GM18867 (cell line): ENCODE measurements at regions not wholly inside any gene's neighbourhood (a gene's known extent, or its start where the extent isn't known, plus 50 kb on each side); places are given as distances from the start of the nearest gene placed in this dataset.

ENCODE experiments used
- ATAC-seq: cut with Tn5 transposase; IDR thresholded peaks from one replicate; pipeline ENCODE4 v1.9.1; 2021; ENCODE audit warnings: mild to moderate bottlenecking, moderate library complexity; ENCODE audit not compliant: unreplicated experiment

DNA sequence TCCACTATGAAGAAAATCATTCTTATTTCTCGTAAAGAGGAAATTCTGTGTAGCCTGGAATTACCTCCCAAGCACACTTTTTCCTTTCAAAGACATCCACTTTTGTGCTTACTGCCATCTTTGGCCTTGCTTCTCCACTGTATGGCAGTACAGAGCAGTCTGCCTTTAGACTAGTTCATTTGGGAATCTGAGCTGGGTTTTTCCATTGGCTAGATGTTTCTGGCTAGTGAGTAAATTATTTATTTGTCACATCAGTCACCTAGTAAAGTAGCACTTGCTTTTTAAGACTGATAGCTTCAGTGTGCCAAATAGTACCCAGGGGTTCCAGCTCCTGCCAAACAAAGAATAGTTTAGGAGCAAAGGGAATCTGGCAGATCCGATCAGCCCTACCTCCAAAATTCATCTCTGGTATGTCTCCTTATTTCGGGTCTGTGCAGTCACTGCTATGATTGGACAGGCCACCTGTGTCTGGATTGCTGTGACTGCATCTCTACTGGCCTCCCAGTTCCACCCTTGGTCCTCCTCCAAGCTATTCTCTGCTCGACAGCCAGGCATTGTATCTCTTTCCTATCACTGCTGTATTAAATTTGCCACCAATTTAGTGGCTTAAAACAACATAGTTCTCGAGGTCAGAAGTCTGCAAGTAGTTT lies 97.6 kb downstream of the NUDT12 start:
- no peak for ATAC-seq

DNA sequence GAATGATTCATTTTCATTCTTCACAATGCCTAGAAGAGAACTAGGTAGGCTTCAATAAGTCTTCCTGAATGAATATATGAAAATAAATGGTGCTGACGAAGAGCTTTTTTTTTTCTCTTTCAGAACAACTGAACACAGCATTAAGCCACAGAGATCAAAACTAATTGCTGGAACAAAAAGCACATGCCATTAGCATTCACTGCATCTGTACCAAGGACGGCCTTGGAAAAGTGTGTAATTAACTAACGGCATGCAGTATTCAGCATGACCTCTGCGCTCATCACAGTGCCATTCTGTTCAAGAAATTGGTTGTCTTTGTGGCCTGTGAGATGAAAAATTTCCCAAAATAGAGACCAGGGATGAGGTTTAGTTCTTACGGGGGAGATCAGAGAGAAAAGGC lies 99.3 kb downstream of the NUDT12 start:
- no peak for ATAC-seq

DNA sequence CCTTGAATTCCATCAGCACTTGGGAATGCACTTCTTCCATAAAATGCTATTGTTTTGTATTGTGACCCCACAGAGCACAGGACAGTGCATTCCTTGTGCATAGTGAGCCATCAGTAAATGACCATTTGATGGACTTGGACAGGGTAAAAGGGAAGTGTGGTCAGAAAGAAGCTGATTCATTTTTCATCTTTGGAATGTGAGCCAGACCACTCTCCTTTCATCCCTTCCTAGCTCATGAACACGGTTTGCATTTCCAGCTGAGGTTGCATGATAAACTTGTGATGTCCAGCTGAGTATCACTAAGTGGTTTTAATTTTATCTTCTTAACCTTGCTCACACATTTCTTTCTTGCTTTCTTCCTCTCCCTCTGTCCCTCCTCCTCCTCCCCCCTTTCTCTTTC lies 101.3 kb downstream of the NUDT12 start:
- no peak for ATAC-seq

DNA sequence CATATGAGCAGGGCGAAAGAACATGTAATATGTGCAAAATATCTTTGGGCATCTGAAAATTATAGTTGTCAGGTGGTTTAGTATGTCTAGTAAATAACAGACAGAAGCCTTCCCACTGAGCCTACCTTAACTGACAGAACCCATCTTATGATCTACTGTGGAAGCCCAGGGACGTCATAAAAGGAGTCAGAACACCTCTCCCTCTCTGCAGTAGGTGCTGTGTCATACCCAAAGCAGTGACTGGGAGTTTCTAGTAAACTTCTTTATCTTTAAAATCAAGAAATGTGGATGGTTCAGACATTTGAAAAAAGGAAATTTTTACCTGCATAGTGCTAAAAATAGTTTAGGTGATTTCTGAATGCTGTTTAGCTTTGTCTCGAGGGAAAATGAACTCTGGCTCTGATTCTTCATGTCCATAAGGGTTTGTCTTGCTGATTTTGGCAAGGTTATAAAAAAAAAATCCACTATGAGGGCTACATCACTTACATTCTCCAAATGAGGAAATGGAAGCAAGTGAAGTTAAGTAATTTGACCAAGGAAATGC lies 104.0 kb downstream of the NUDT12 start:
- ATAC-seq: no peak

DNA sequence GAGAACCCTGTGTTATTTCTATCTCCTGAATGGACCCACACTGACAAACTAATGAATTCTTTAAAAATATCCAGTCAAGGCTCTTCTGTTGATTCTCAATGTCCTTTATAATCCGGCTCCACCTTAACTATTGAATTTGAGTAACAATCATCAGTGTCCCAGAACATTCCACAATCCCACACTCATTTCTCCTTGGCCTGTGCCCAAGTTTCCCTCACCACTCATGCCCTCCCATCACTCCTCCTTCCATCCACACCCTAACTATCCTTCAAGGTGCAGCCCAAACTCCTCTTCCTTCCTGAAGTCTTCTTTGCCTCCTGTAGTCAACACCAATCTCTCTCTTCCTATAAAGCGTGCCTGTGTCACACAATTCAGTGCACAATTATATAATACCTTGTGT lies 106.1 kb downstream of the NUDT12 start:
- no peak for ATAC-seq

DNA sequence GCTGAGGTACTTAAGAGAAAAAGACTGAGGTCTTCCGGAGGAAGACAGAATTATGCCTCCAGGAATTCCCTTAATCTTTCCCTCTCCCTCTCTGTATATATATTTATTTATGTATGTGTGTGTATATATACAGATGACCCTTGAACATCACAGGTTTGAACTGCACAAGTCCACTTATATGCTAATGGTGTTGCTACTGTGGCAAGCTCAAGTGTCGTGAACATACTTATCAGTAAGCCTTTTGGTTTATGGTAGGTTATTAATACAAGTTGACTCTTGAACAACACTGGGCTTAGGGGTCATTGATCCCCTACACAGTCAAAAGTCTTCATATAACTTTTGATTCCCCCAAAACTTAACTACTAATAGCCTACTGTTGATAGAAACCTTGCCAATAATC lies 106.8 kb downstream of the NUDT12 start:
- no peak for ATAC-seq

DNA sequence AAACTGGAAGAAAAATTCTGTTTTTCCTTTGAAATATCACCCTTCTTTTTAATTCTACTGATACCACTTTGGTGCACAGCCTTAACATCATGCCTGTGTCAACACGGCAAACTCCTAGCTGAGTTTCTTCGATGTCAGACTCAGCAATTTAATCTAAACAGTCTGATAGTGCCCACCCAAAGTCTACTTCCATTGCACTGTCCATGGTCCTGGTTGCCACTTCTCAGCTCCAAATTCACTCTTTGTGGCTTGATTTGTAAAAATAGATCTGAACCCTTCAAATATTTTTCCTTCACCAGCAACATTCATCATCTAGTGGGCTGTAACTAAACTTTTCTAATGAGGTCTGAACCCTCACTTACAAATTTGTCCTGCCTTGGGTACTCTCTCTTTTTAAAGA lies 107.8 kb downstream of the NUDT12 start:
- ATAC-seq: no peak

DNA sequence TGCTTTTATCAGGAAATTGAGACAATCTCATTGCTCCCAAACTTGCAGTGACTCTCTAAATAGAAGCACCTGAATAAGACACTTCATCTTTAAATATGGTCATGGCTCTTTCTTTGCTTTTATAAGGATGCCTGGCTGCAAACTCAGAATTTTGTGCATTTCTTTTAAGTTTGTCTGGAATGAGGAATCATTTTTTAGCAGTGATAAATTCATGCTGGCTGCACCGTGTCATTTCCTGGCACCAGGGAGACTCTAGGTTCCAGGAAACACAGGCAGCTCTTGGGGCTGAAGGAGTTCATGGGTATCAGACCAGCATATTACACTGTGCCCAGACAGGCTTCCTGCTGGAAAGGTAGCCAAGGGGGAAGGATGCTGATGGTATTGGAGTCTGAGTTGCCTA lies 109.9 kb downstream of the NUDT12 start:
- no peak for ATAC-seq

DNA sequence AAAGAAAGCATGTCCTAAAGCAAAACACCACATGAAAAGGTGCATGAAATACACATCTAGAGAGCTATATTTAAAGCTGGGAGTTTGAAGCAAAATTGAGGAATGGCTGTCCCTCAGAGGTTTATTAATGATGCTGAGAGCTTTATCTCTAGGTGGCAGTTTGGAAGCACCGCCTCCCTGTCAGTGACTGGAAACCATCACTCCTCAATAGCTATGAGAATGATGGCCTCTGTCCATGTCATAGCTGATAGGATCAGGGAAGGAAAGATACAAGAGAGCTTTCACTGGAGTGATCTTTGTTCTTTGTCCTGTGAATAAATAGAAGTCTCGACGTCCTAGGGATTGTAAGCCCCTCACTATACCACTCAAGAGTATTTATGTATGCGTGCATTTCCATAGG lies 110.5 kb downstream of the NUDT12 start:
- ATAC-seq: no peak

DNA sequence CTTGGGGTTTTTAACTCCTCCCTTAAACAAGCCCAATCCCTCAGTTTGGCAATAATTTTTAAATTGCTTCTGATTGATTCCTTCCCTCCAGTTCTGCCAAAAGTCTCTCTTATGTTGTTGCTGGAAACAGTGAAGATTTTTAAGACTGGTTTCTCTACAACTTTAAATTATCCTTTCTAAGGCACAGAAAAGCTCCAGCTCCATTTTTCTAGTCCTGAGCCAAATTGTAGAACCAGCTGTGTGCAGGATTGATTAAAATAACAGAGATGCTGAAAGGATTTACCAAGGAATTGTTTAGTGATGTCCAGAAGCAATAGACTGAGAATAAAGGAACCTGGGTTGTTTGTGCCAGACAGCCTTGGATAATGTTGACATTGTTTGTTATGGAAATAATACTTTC lies 111.3 kb downstream of the NUDT12 start:
- no peak for ATAC-seq

DNA sequence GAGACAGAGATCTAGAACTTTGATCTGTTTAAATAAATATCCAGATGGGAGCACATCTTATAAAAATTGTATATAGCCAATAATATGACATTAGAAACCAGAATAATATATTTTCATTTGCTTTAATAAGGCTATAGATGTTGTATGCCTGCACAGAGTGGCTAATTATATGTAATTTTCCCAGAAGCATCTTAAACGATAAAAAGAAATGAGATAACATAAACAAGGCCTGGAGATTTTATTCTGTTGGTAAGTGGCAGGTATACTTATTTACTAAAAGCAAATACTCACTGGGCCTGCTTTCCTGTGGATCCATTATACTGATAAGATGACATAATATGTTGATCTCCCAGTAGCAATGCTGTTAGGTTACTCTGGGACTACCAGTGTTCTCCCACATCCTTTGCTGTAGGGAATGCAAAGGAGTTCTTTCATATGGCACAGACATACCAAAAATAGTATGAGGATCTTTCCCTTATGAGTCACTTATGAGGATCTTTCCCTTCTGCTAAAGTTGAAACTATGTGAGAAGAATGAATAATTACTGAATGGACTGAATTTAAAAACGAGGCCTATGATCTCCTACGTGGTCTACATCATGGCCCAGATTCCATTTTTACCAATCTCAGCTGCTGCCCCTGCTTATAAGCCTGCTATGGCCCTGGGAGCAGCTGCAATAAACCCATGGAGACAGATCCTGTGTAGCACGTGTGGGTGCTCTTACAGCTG lies 112.1 kb downstream of the NUDT12 start:
- ATAC-seq: no peak

DNA sequence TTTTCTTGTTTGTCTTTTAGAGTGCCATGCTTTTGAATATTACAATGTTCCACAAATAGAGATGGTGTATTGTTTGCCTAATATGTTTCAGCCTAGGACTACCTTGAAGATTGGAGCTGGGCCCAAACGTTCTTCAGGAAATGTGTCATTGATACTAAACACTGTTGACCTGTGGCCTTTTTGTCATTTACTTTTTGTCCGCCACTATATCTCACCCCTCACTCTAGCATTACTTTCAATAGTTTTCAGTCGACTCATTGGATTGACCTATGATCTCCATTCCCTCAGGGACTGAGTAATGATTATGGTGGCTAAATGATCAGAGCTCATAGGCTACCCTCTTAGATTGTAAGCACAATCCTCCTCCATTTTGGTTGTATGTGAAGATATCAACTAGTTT lies 115.8 kb downstream of the NUDT12 start:
- no peak for ATAC-seq

DNA sequence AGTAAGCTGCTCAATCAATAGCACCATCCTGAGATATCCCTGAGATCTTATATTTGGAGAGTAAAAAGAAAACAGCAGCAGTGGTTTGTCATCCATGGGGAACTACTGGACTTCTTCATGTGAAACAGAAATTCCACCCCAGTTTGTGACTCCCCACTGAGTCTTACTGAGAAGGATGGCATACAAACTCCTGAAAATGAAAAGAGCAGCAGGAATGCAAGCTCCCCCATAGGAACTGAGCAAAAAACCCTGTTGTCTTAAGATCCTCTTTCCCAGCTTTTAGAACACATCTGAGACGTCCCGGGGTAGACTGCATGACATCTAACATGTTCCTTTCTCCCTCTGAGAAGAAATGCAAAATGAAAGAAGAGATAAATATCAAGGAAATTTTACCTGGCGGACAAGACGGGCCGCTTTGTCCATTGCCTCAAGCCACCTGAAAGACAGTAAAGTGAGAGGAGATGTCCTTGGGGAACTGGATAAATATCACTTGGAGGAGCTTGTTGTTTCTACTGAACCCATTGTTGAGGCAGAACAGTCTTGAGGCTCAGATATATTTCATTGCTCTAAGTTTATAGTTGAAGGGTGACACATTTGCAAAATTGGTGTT lies 117.1 kb downstream of the NUDT12 start:
- ATAC-seq: no peak

DNA sequence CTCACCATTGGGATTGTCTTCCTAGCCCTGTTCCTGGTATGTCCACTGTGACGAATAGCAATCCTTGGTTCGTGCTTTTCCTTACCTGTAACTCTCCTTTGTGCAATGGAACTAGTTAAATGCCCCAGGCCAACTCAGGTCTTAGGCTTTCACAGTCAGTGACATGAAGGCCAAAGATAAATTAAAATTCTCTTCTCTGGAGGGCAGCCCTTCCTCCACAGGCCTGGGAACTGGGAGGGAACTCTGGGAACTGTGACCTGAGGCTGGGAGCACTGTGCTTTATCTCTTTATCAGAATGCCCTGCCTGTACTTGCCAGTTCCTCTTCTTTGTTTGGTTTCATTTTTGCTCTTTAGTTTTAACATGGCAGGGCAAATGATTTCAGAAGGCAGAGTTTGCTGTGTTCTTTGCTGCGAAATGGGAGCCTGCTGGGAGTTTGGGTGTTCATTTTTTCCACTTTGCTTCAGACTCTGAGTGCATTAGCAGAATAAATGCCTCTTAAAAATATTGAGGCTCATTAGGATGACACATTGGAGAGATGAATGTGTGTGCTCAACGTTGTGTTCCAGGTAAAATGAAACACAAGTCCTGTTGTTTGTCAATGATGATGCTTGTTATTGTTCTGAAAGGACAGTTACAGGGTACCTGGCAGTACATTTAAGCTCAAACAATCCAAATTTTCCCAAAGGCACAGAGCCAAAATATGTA lies 118.1 kb downstream of the NUDT12 start:
- peak; percentile 89 for ATAC-seq

DNA sequence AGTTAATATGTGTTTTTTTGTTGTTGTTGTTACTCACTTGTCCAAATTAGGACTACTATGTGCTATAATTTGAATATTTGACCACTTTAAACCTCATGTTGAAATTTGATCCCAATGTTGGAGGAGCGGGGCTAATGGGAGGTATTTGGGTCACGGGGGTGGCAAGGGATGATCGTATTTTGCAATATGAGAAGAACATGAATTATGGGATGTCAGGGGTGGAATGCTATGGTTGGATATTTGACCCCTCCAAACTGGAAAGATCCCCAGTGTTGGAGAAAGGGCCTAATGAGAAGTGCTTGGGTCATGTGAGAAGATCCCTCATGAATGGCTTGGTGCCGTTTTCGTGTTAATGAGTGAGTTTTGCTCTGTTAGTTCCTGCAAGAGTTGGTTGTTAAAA lies 119.8 kb downstream of the NUDT12 start:
- ATAC-seq: no peak

DNA sequence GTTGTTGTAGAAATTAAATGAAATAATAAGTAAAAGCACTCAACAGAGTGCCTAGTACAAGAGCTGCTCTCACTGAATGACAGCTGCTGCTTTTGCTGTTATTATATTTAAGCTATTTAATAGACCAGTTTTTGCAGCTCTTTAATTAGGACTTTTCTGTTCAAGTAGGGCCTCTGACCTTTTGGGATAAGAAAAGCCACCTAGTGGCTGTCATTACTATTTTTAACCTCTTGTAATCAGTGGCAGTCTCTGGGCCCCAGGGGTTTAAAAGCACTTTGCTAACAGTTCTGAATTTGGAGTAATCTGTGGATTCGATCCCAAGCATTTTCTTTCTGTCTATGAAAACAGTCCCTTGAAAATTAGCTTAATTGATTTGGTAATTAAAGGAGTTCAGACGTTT lies 121.1 kb downstream of the NUDT12 start:
- ATAC-seq: no peak

DNA sequence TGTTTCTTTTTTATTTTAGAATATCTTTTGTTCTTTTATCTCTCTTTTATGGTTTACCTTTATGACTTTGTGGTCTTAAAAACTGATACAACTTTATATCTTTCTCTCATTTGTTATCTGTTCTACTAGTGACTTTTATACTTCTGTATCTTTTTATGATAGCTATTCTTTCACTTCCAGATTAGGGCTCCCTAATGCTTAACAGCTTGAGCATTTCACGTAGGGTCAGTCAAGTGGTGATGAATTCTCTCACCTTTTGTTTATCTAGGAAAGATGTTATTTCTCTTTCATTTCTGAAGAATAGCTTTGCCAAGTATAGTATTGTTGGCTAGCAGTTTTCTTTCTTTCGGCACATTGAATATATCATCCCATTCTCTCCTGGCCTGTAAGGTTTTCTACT lies 123.6 kb downstream of the NUDT12 start:
- no peak for ATAC-seq

DNA sequence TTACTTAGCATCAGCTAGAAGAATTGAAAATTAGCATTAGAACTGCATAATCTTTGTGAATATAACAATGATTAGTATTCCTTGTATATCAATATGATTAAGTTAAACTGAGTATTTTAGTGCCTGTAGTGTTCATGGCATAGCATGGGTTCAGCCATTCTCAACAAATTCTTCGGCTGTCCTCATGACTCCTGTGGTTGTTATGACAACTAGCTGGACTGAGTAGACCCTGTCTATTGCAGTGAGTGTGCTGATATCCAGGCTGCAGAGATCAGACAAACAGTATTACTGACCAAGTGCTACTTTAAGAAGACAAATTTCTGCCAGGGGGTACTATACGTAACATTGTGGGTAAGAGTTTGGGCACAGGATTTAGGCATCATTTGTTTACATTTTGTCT lies 125.9 kb downstream of the NUDT12 start:
- no peak for ATAC-seq

DNA sequence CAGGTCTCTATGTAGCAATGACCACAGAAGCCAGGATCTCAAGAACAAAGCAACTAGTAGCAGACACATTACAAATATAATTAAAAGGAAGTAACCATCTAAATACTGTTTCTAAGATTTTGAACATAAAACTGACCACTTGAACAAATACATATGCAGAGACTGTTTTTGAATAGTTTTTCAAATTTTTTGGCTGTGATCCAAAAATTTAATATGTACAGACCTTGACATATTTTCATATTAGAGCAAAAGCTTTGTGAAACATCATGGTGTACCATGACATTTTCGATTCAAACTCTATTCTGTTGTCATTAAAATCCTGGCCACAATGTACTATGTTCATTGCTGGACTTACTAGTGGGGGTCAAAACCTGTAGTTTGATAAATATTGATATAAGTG lies 126.5 kb downstream of the NUDT12 start:
- ATAC-seq: no peak

DNA sequence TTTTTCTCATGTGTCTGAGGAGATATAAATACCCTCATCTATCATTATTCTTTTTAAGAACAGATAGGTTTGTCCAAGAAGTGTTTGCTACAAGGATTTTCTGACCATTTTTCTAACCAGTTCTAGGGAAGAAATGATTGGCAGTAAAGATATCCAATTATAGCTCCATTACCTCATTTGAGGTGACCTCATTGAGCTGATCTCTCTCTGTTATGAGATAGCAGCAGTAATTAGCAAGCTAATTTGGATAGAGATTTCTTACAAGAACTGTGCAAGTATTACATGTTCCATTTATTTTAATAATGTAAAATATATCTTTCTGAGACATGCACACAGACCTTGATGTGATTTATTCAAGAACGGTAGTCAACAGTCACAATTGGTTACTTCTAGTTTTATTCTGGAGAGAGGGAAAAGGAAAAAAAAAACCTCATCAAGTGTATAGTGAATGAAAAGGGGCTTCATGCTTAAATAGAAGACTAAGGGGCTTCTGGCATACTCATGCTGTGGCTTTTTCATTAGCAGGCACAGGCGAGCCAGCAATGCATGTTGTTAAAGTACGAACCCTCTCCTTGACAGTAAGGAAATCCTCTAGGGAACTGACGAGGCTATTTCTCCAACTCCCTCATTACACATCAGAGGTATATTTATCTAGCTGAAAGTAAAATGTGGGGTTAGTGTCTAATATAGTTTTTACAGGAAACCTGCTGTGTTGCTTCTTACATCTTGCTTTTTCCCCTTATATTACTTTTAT lies 127.3 kb downstream of the NUDT12 start:
- no peak for ATAC-seq

DNA sequence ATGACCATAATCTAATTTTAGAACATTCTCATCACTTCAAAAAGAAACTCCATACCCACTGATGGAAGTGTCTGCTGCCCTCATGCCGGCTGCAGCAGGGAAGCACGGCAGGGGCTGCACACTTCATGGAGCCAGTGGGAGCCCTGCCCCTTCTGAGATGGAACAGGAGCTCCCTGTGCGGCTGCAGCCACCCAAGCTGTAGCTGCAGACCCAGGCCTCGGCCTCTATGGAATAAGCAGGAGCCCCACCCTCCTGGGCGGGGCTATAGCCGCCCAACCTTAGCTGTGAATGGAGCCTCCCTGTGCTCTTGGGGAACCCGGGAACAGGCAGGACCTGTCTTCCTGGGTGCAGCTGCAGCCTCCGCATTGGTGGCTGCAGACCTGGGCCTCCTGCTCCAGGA lies 128.5 kb downstream of the NUDT12 start:
- ATAC-seq: no peak
